ENCODE measurements at regions not wholly inside any gene's neighbourhood (a gene's known extent, or its start where the extent isn't known, plus 50 kb on each side); places are given as distances from the start of the nearest gene placed in this dataset.
"Not testable (repeated sequence)": the region's sequence is repeated elsewhere in the genome, so short reads cannot be mapped to it uniquely, and the experiment has no call there.

DNA sequence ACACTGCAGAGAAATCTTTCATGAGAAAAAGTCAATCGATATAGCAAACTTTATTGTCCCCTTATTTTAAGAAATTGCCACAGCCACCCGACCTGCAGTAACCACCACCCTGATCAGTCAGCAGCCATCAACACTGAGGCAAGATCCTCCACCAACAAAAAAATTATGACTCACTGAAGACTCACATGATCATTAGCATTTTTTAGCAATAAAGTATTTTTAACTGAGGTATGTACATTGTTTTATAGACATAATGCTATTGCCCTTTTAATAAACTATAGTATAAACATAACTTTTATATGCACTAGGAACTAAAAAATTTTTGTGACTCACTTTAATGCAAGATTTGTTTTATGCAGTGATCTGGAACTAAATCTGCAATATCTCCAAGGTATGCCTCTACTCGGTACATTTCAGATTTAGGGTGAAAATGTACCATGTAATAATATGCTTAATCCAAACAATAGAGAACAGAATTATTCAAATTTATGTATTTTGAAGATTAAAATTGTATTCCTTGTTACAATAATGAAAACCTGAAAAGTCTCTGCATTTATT, 79.2 kb upstream of the CEP126 start:
- Histone ChIP-seq H3K27me3 (ENCODE audit: control insufficient read depth, insufficient read depth, low read length) (no peaks in the 10 kb centered on the region), H3K36me3 (ENCODE audit: control insufficient read depth, insufficient read depth, low read length) (no peaks in the 10 kb centered on the region), H3K4me1 (ENCODE audit: control insufficient read depth, insufficient read depth, low read length) (no peaks in the 10 kb centered on the region), H3K4me3 (ENCODE audit: low read depth, low read length) (no peak overlapping the region), H3K9me3 (ENCODE audit: control insufficient read depth, insufficient read depth, low read length) (no peaks in the 10 kb centered on the region), H3K27ac (ENCODE audit: low read depth, low read length) (no peak overlapping the region)
- DNase-seq (ENCODE audit: low read depth in 4 of 6, low spot score in 6 of 6), result no peak
- WGBS (ENCODE audit: insufficient coverage), result no CpG with 5 or more reads among the region's 3 CpGs

DNA sequence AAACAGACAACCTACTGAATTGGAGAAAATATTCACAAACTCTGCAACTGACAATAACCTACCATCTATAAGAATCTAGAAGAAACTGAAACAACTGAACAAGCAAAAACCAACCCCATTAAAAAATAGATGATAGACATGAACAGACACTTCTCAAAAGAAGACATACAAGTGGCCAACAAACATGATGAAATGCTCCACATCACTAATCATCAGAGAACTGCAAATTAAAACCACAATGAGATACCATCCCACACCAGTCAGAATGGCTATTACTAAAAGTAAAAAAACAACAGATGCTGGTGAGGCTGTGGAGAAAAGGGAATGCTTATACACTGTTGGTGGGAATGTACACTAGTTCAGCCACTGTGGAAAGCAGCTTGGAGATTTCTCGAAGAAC, 84.3 kb upstream of the CEP126 start:
- H3K27me3 ChIP-seq (ENCODE audit: control insufficient read depth, insufficient read depth, low read length); H3K4me3 ChIP-seq (ENCODE audit: low read depth, low read length); H3K9me3 ChIP-seq (ENCODE audit: control insufficient read depth, insufficient read depth, low read length); H3K4me1 ChIP-seq (ENCODE audit: control insufficient read depth, insufficient read depth, low read length); H3K36me3 ChIP-seq (ENCODE audit: control insufficient read depth, insufficient read depth, low read length); DNase-seq (ENCODE audit: low read depth in 4 of 6, low spot score in 6 of 6); H3K27ac ChIP-seq (ENCODE audit: low read depth, low read length): not testable (repeated sequence)
- no CpG with 5 or more reads among the region's 1 CpG for WGBS (ENCODE audit: insufficient coverage)

DNA sequence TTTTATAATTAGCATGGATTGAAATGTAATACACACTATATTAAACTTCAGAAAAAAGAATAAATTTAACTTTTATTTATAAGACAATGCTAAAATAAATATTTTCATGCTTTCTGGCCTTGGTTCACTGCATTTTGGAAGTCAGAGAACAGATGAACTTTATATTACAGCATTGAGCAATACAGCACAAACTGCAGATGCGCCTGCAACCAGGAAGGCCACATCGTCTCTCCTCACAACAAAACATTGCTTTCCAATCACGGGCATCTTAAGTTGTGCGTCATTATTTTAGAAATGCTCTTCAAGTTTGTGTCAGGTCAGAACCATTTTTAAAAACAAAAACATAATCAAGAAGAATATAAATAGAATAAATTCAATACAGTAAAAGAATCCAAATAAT, 89.3 kb upstream of the CEP126 start:
- Histone ChIP-seq H3K36me3 (ENCODE audit: control insufficient read depth, insufficient read depth, low read length) (no peaks in the 10 kb centered on the region), H3K4me1 (ENCODE audit: control insufficient read depth, insufficient read depth, low read length) (no peaks in the 10 kb centered on the region), H3K27me3 (ENCODE audit: control insufficient read depth, insufficient read depth, low read length) (no peaks in the 10 kb centered on the region), H3K4me3 (ENCODE audit: low read depth, low read length) (no peak overlapping the region), H3K27ac (ENCODE audit: low read depth, low read length) (no peak overlapping the region), H3K9me3 (ENCODE audit: control insufficient read depth, insufficient read depth, low read length) (no peaks in the 10 kb centered on the region)
- no CpG with 5 or more reads among the region's 4 CpGs for WGBS (ENCODE audit: insufficient coverage)
- DNase-seq (ENCODE audit: low read depth in 4 of 6, low spot score in 6 of 6), result no peak

DNA sequence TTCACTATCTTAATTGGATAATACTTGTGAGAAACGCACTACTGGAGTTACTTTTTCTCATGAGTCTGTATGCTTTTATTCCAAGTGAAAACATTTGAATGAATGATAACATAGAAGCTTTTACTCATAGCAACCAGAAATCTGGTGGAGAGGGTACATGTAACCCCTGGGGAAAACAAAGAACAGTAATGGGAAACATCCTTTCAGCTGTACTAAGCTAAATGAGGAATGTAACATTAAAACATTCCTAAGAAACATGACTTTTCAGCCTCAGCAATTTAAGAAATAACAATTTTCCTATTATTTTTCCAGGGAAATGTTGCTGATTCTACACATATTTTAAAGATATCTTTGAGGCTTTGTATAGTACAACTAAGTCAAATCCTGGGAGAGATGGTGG, 97.2 kb upstream of the CEP126 start:
- Histone ChIP-seq H3K9me3 (ENCODE audit: control insufficient read depth, insufficient read depth, low read length) (no peaks in the 10 kb centered on the region), H3K27me3 (ENCODE audit: control insufficient read depth, insufficient read depth, low read length) (no peaks in the 10 kb centered on the region), H3K27ac (ENCODE audit: low read depth, low read length) (no peak overlapping the region), H3K4me1 (ENCODE audit: control insufficient read depth, insufficient read depth, low read length) (no peaks in the 10 kb centered on the region), H3K36me3 (ENCODE audit: control insufficient read depth, insufficient read depth, low read length) (no peaks in the 10 kb centered on the region), H3K4me3 (ENCODE audit: low read depth, low read length) (no peak overlapping the region)
- WGBS (ENCODE audit: insufficient coverage), result no CpG with 5 or more reads among the region's 1 CpG
- no peak for DNase-seq (ENCODE audit: low read depth in 4 of 6, low spot score in 6 of 6)

DNA sequence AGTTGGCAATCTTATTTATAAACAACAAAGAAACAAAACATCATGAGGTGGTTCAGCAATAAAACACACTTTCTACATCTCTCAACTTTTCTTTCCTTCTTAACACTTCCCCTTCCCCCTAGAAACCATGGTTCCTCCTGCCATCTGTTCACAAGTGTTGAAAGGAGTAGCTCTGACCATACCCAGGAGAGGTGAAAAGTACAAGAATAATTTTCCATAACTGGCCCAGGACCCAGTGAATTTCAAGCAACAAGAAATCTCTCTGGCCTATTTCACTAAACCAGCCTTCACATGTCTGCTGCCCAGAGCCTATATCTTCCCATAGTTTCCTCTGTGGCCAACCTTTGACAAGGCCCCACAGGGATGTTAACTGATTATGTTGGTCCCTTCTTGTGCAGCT, 98.2 kb upstream of the CEP126 start:
- Histone ChIP-seq H3K9me3 (ENCODE audit: control insufficient read depth, insufficient read depth, low read length) (no peaks in the 10 kb centered on the region), H3K27me3 (ENCODE audit: control insufficient read depth, insufficient read depth, low read length) (no peaks in the 10 kb centered on the region), H3K27ac (ENCODE audit: low read depth, low read length) (no peak overlapping the region), H3K4me1 (ENCODE audit: control insufficient read depth, insufficient read depth, low read length) (no peaks in the 10 kb centered on the region), H3K4me3 (ENCODE audit: low read depth, low read length) (no peak overlapping the region), H3K36me3 (ENCODE audit: control insufficient read depth, insufficient read depth, low read length) (no peaks in the 10 kb centered on the region)
- no peak for DNase-seq (ENCODE audit: low read depth in 4 of 6, low spot score in 6 of 6)

DNA sequence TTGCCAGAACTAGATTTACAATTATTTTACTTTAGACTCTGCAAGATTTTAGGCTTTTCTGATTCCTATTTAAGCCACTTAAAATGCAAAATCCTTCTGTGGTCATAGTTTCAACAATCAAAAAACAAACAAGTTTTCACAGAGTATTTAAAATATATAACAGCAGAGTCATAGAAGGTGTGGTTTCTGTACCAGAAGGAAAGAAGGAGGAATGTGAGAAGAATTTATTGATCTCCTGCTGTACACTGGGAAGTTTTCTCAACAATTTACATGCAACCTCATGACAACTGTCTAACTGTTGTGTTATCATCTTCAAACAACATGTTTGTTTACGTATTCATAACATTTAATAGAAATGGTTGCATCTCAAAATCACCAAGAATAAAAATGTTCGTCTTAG, 102.3 kb upstream of the CEP126 start:
- H3K4me1 ChIP-seq (ENCODE audit: control insufficient read depth, insufficient read depth, low read length), result no peaks in the 10 kb centered on the region
- H3K9me3 ChIP-seq (ENCODE audit: control insufficient read depth, insufficient read depth, low read length), result no peaks in the 10 kb centered on the region
- H3K4me3 ChIP-seq (ENCODE audit: low read depth, low read length), result no peak overlapping the region
- no peak for DNase-seq (ENCODE audit: low read depth in 4 of 6, low spot score in 6 of 6)
- no CpG with 5 or more reads among the region's 2 CpGs for WGBS (ENCODE audit: insufficient coverage)
- H3K36me3 ChIP-seq (ENCODE audit: control insufficient read depth, insufficient read depth, low read length), result no peaks in the 10 kb centered on the region
- no peak overlapping the region for H3K27ac ChIP-seq (ENCODE audit: low read depth, low read length)
- no peaks in the 10 kb centered on the region for H3K27me3 ChIP-seq (ENCODE audit: control insufficient read depth, insufficient read depth, low read length)

DNA sequence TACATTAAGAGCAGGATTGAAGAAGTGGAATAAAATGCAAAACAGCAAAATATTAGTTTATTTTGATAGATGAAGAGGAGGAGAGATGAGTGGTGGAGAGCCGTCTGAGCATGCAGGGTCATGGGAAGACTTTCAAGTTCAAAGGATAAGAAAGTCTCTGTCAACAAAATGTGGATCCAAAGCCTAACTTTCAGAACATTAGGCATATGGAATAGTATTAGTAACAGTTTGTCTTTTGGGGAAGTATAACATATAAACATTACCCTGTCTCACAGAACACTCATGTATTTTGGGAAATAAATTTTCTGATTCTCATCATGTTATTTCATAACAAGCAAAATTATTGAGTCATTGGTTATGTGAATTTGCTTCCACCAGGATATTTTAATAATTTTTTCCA, 104.3 kb upstream of the CEP126 start:
- no peak overlapping the region for H3K27ac ChIP-seq (ENCODE audit: low read depth, low read length)
- no peak for DNase-seq (ENCODE audit: low read depth in 4 of 6, low spot score in 6 of 6)
- no peaks in the 10 kb centered on the region for H3K9me3 ChIP-seq (ENCODE audit: control insufficient read depth, insufficient read depth, low read length)
- WGBS (ENCODE audit: insufficient coverage), result 83% methylated on average over 1 of the region's 1 CpG
- H3K36me3 ChIP-seq (ENCODE audit: control insufficient read depth, insufficient read depth, low read length), result no peaks in the 10 kb centered on the region
- H3K4me1 ChIP-seq (ENCODE audit: control insufficient read depth, insufficient read depth, low read length), result no peaks in the 10 kb centered on the region
- no peaks in the 10 kb centered on the region for H3K27me3 ChIP-seq (ENCODE audit: control insufficient read depth, insufficient read depth, low read length)
- H3K4me3 ChIP-seq (ENCODE audit: low read depth, low read length), result no peak overlapping the region

DNA sequence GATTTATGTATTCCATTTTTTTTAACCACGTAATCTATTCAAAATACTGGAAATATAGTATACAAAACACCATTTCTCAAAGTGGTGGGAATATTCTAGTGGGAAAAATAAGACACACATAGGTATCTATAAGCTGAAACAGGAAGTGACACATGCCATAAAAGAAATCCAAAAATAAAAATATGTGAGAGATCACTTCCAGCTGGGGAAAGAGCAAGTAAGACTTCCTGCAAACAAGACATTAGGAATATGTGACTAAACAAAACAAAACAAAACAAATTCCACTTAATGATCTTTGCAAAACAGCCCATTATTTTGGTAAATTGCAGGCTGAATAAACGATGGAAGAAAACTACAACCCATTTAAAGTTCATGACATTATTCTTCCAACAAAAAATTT, 107.3 kb upstream of the CEP126 start:
- Histone ChIP-seq H3K27me3 (ENCODE audit: control insufficient read depth, insufficient read depth, low read length) (no peaks in the 10 kb centered on the region), H3K4me1 (ENCODE audit: control insufficient read depth, insufficient read depth, low read length) (no peaks in the 10 kb centered on the region), H3K9me3 (ENCODE audit: control insufficient read depth, insufficient read depth, low read length) (no peaks in the 10 kb centered on the region), H3K4me3 (ENCODE audit: low read depth, low read length) (no peak overlapping the region), H3K27ac (ENCODE audit: low read depth, low read length) (no peak overlapping the region), H3K36me3 (ENCODE audit: control insufficient read depth, insufficient read depth, low read length) (no peaks in the 10 kb centered on the region)
- no peak for DNase-seq (ENCODE audit: low read depth in 4 of 6, low spot score in 6 of 6)
- WGBS (ENCODE audit: insufficient coverage), result no CpG with 5 or more reads among the region's 2 CpGs

DNA sequence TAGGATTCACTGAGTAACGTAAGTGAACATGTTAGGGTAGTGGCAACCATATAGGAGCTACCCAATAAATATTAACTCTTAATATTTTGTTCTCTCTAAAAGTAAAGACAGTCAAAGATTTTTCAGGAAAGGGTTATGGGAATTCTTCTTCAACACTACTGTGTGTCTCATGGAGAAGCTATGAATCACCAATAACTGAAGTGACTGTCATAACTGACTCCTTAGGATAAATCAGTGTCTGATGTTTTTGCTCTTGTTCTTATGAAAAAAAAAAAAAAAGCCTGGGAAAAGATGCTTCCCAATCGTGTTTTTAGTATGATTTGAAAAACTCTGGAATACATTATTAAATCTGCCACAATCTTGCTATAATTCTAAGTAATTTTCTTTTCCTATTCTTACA, 111.2 kb upstream of the CEP126 start:
- no peaks in the 10 kb centered on the region for H3K27me3 ChIP-seq (ENCODE audit: control insufficient read depth, insufficient read depth, low read length)
- WGBS (ENCODE audit: insufficient coverage), result no CpG with 5 or more reads among the region's 2 CpGs
- no peaks in the 10 kb centered on the region for H3K9me3 ChIP-seq (ENCODE audit: control insufficient read depth, insufficient read depth, low read length)
- H3K4me3 ChIP-seq (ENCODE audit: low read depth, low read length), result no peak overlapping the region
- H3K27ac ChIP-seq (ENCODE audit: low read depth, low read length), result no peak overlapping the region
- no peaks in the 10 kb centered on the region for H3K36me3 ChIP-seq (ENCODE audit: control insufficient read depth, insufficient read depth, low read length)
- H3K4me1 ChIP-seq (ENCODE audit: control insufficient read depth, insufficient read depth, low read length), result no peaks in the 10 kb centered on the region
- no peak for DNase-seq (ENCODE audit: low read depth in 4 of 6, low spot score in 6 of 6)

DNA sequence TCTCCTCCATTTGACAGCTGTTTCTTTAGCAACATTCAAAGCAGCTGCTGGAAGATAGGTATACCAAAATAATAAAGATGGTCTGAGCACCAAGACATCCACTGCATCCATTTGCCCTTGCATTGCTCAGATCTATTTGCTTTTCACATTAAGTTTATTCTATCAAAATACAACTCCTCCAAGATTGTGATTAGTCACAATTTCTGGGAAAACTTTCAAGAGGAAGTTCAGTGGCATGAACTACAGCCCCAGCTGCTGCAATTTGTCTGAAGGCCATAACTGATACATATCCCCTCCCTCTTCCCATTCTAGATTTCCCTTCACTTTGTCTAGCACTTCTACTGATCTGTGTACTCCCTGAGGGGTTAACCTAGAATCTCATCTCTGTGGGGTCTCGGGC, 117.5 kb upstream of the CEP126 start:
- no peaks in the 10 kb centered on the region for H3K27me3 ChIP-seq (ENCODE audit: control insufficient read depth, insufficient read depth, low read length)
- H3K9me3 ChIP-seq (ENCODE audit: control insufficient read depth, insufficient read depth, low read length), result no peaks in the 10 kb centered on the region
- no peaks in the 10 kb centered on the region for H3K36me3 ChIP-seq (ENCODE audit: control insufficient read depth, insufficient read depth, low read length)
- no peak overlapping the region for H3K4me3 ChIP-seq (ENCODE audit: low read depth, low read length)
- DNase-seq (ENCODE audit: low read depth in 4 of 6, low spot score in 6 of 6), result no peak
- no peaks in the 10 kb centered on the region for H3K4me1 ChIP-seq (ENCODE audit: control insufficient read depth, insufficient read depth, low read length)
- no peak overlapping the region for H3K27ac ChIP-seq (ENCODE audit: low read depth, low read length)
- 88% methylated on average over 1 of the region's 1 CpG for whole genome bisulfite sequencing (ENCODE audit: insufficient coverage)

Data from spinal cord (tissue), 9 donors.